B cell (primary cell): ENCODE measurements at regions not wholly inside any gene's neighbourhood (a gene's known extent, or its start where the extent isn't known, plus 50 kb on each side); places are given as distances from the start of the nearest gene placed in this dataset.

Experiments
- ATAC-seq: fragments of 200-7000 bp; cut with Tn5 transposase; one replicate; pipeline ENCODE4 v1.10.0; 2021; ENCODE audit warnings: low read depth, mild to moderate bottlenecking, moderate number of reproducible peaks, moderate library complexity
- CTCF ChIA-PET: fragments of 350-600 bp; sonication (Branson Sonifier 250); formaldehyde crosslinking; loops from one replicate; lab custom pipeline; 2021; ENCODE audit warnings: antibody characterized with exemption, inconsistent platforms; lab: Charles Lee
- POLR2A ChIA-PET: fragments of 350-600 bp; sonication (Branson Sonifier 250); formaldehyde crosslinking; loops from one replicate; lab custom pipeline; 2021; ENCODE audit warnings: antibody characterized with exemption; lab: Charles Lee
- DNase-seq: peaks from one replicate; pipeline ENCODE4 v3.0.0; 2013
- H2AFZ ChIP-seq: 2 replicates; pipeline ENCODE4 v1.6.1; 2012; ENCODE audit warnings: mild to moderate bottlenecking, low read depth, low read length; ENCODE audit not compliant: insufficient read depth, poor library complexity, severe bottlenecking
- H3K27ac ChIP-seq, 2 donors: 1 replicate in 1 of 2; 2 replicates in 1 of 2; pipeline ENCODE4 v1.5.1; 2012 to 2013; ENCODE audit warnings: low read length in 2 of 2, mild to moderate bottlenecking in 2 of 2, moderate library complexity in 1 of 2
- H3K27me3 ChIP-seq, 4 experiments: fragments of 200-600 bp in 1 of 4; sonication (generic) in 1 of 4; replicated peaks in 1 of 4; 1 replicate in 2 of 4; 2 replicates in 2 of 4; pipeline versions ENCODE4 v1.6.1 to v1.7.0; 2013 to 2016; ENCODE audit warnings: low read length in 3 of 4, mild to moderate bottlenecking in 2 of 4, mixed read lengths in 1 of 4, moderate library complexity in 1 of 4; ENCODE audit not compliant: insufficient read depth in 4 of 4, control insufficient read depth in 3 of 4; ENCODE audit errors: control extremely low read depth in 1 of 4
- H3K36me3 ChIP-seq, 2 experiments: replicated peaks in 1 of 2; 1 replicate in 1 of 2; 2 replicates in 1 of 2; pipeline versions ENCODE4 v1.6.1 to v1.7.1; 2013; ENCODE audit warnings: low read length in 1 of 2; ENCODE audit not compliant: insufficient read depth in 2 of 2, control insufficient read depth in 1 of 2; ENCODE audit errors: control extremely low read depth in 1 of 2, extremely low read depth in 1 of 2
- H3K4me1 ChIP-seq, 2 donors: fragments of 200-600 bp in 1 of 2; sonication (generic) in 1 of 2; 1 replicate in 1 of 2; 2 replicates in 1 of 2; pipeline versions ENCODE4 v1.5.1 to v1.6.1; 2013 to 2017; ENCODE audit warnings: low read length in 2 of 2; ENCODE audit not compliant: control insufficient read depth in 2 of 2, insufficient read depth in 2 of 2
- H3K4me2 ChIP-seq: replicated peaks from 2 replicates; pipeline ENCODE3; 2012; ENCODE audit warnings: mild to moderate bottlenecking, low read depth, low read length; ENCODE audit not compliant: poor library complexity, severe bottlenecking
- H3K4me3 ChIP-seq, 5 experiments: fragments of 200-600 bp in 1 of 5; sonication (generic) in 1 of 5; 1 replicate in 3 of 5; 2 replicates in 2 of 5; pipeline versions ENCODE4 v1.5.1 to v1.7.0; 2011 to 2016; ENCODE audit warnings: low read length in 4 of 5, mild to moderate bottlenecking in 4 of 5, low read depth in 2 of 5, control low read depth in 1 of 5, moderate library complexity in 1 of 5; ENCODE audit not compliant: insufficient read depth in 1 of 5; ENCODE audit errors: control extremely low read depth in 1 of 5, extremely low read depth in 1 of 5
- H3K79me2 ChIP-seq: fragments of 200-600 bp; sonication (generic); one replicate; pipeline ENCODE4 v1.6.0; 2016; ENCODE audit warnings: low read length; ENCODE audit not compliant: control insufficient read depth, insufficient read depth
- H3K9ac ChIP-seq: fragments of 200-600 bp; sonication (generic); 2 replicates; pipeline ENCODE4 v1.6.1; 2017; ENCODE audit warnings: mild to moderate bottlenecking, low read length, moderate library complexity
- H3K9me3 ChIP-seq, 3 donors: one replicate each; pipeline versions ENCODE4 v1.6.1 to v1.7.1; 2013; ENCODE audit warnings: low read length in 2 of 3; ENCODE audit not compliant: control insufficient read depth in 2 of 3, insufficient read depth in 1 of 3; ENCODE audit errors: control extremely low read depth in 1 of 3
- H4K20me1 ChIP-seq: 2 replicates; pipeline ENCODE4 v1.6.0; 2012; ENCODE audit warnings: mild to moderate bottlenecking, low read length; ENCODE audit not compliant: insufficient read depth, control insufficient read depth, poor library complexity, severe bottlenecking
- H3K27ac Mint-ChIP-seq: one replicate; pipeline ENCODE4 v1.8.0; 2021; ENCODE audit warnings: mixed read lengths
- H3K27me3 Mint-ChIP-seq: one replicate; pipeline ENCODE4 v1.8.0; 2021; ENCODE audit warnings: mixed read lengths
- H3K4me1 Mint-ChIP-seq: one replicate; pipeline ENCODE4 v1.8.0; 2021; ENCODE audit warnings: mixed read lengths
- H3K4me3 Mint-ChIP-seq: one replicate; pipeline ENCODE4 v1.8.0; 2021; ENCODE audit warnings: mixed read lengths
- H3K9me3 Mint-ChIP-seq: one replicate; pipeline ENCODE4 v1.8.0; 2022; ENCODE audit warnings: mixed read lengths; ENCODE audit not compliant: insufficient read depth
- CTCF ChIP-seq: fragments of 200-600 bp; IDR thresholded peaks from one replicate; pipeline ENCODE4 v1.8.0; 2022; ENCODE audit warnings: antibody characterized with exemption, mild to moderate bottlenecking
- EZH2 ChIP-seq: IDR thresholded peaks from 2 replicates; pipeline ENCODE4 v1.6.1; 2012; ENCODE audit warnings: borderline replicate concordance, low read depth, mild to moderate bottlenecking, moderate library complexity, low read length; ENCODE audit not compliant: insufficient read depth, poor library complexity, severe bottlenecking
- WGBS: methylation state at CpG from one replicate; pipeline ENCODE4 v1.1.5; 2013; ENCODE audit warnings: missing lambda C conversion rate; ENCODE audit not compliant: insufficient coverage; 5-methylcytosine and 5-hydroxymethylcytosine counted together
- intact Hi-C: fragments of 100-400 bp; cut with micrococcal nuclease; formaldehyde crosslinking; loops from one replicate; pipeline ENCODE4 v1.10.0; 2022

- POLR2A ChIA-PET, result no interaction called here
- WGBS, result 33% methylated on average over 2 of the region's 4 CpGs
- intact Hi-C loops, result no loop called here
These were observed 157.8 kb upstream of the CTNNB1 start for GRCh38 chr3:41041462-41041861.

GRCh38 chr3:41041899-41042298, 157.4 kb upstream of the CTNNB1 start:
- intact Hi-C loops, result no loop called here
- Histone ChIP-seq H2AFZ (no peak overlapping the region), H4K20me1 (no peaks in the 10 kb centered on the region), H3K27me3 (peaks cover 0 to 5% (median 2%) of the 10 kb centered on the region in 4 experiments), H3K27ac (no peak overlapping the region), H3K9me3 (peaks cover 0 to 3% (median 0%) of the 10 kb centered on the region in 3 donors), H3K4me3 (no peak overlapping the region), H3K9ac (no peak overlapping the region), H3K79me2 (no peaks in the 10 kb centered on the region), H3K36me3 (no peaks in the 10 kb centered on the region), H3K4me1 (no peaks in the 10 kb centered on the region), H3K4me2 (no peak overlapping the region)
- no peaks in the 10 kb centered on the region for H3K9me3 Mint-ChIP-seq
- whole genome bisulfite sequencing, result 92% methylated on average over 1 of the region's 1 CpG
- H3K4me3 Mint-ChIP-seq, result no peak overlapping the region
- peaks cover 21% of the 10 kb centered on the region for H3K27me3 Mint-ChIP-seq
- POLR2A ChIA-PET, result no interaction called here
- peaks cover 3% of the 10 kb centered on the region for H3K4me1 Mint-ChIP-seq
- ATAC-seq, result no peak
- no peak for DNase-seq
- CTCF ChIA-PET, result no interaction called here
- no peak overlapping the region for H3K27ac Mint-ChIP-seq
- TF ChIP-seq CTCF, result no peak
- no peak for TF ChIP-seq EZH2

More at GRCh38 chr3:41041462-41041861, 157.8 kb upstream of the CTNNB1 start:
- Histone ChIP-seq H3K36me3 (no peaks in the 10 kb centered on the region), H3K79me2 (no peaks in the 10 kb centered on the region), H3K27me3 (peaks cover 0 to 5% (median 2%) of the 10 kb centered on the region in 4 experiments), H3K4me2 (no peak overlapping the region), H3K9ac (no peak overlapping the region), H2AFZ (no peak overlapping the region), H3K4me3 (no peak overlapping the region), H4K20me1 (no peaks in the 10 kb centered on the region), H3K27ac (no peak overlapping the region), H3K9me3 (peaks cover 0 to 3% (median 0%) of the 10 kb centered on the region in 3 donors), H3K4me1 (no peaks in the 10 kb centered on the region)
- CTCF ChIA-PET, result no interaction called here
- Mint-ChIP-seq H3K9me3 (no peaks in the 10 kb centered on the region), H3K27ac (no peak overlapping the region), H3K4me1 (peaks cover 3% of the 10 kb centered on the region), H3K4me3 (no peak overlapping the region), H3K27me3 (peaks cover 21% of the 10 kb centered on the region)
- no peak for ATAC-seq
- DNase-seq, result no peak
- TF ChIP-seq CTCF (no peak), EZH2 (no peak)
